Stomach smooth muscle (tissue), 2 donors: ENCODE measurements at regions not wholly inside any gene's neighbourhood (a gene's known extent, or its start where the extent isn't known, plus 50 kb on each side); places are given as distances from the start of the nearest gene placed in this dataset.
"Not testable (repeated sequence)": the region's sequence is repeated elsewhere in the genome, so short reads cannot be mapped to it uniquely, and the experiment has no call there.

Experiments
- H3K27ac ChIP-seq: one replicate; pipeline ENCODE4 v1.7.0; 2013; ENCODE audit warnings: mild to moderate bottlenecking, low read length, inconsistent platforms
- H3K27me3 ChIP-seq, 2 donors: one replicate each; pipeline ENCODE4 v1.7.0; 2013; ENCODE audit warnings: low read length in 2 of 2; ENCODE audit not compliant: insufficient read depth in 2 of 2, control insufficient read depth in 1 of 2
- H3K36me3 ChIP-seq, 2 donors: one replicate each; pipeline ENCODE4 v1.7.0; 2013; ENCODE audit warnings: low read length in 2 of 2; ENCODE audit not compliant: control insufficient read depth in 2 of 2, insufficient read depth in 2 of 2
- H3K4me1 ChIP-seq: one replicate; pipeline ENCODE4 v1.7.0; 2013; ENCODE audit warnings: low read length; ENCODE audit not compliant: control insufficient read depth, insufficient read depth
- H3K4me3 ChIP-seq, 2 donors: one replicate each; pipeline ENCODE4 v1.7.0; 2013; ENCODE audit warnings: low read length in 2 of 2
- H3K9ac ChIP-seq, 2 donors: one replicate each; pipeline ENCODE4 v1.7.0; 2013; ENCODE audit warnings: low read length in 2 of 2, mild to moderate bottlenecking in 1 of 2
- H3K9me3 ChIP-seq, 2 donors: one replicate each; pipeline ENCODE4 v1.7.0; 2013; ENCODE audit warnings: low read length in 2 of 2; ENCODE audit not compliant: control insufficient read depth in 2 of 2
- donor health status: healthy.
- donor health status: Pancreatic carcinoma.

GRCh38 chr7:81264116-81264515 is 345.3 kb upstream of the SEMA3C start:
- Histone ChIP-seq H3K4me3 (no peak overlapping the region), H3K9me3 (peaks cover 4% of the 10 kb centered on the region in 2 donors), H3K36me3 (no peaks in the 10 kb centered on the region), H3K27me3 (no peaks in the 10 kb centered on the region), H3K9ac (no peak overlapping the region), H3K27ac (no peak overlapping the region), H3K4me1 (peaks cover 3% of the 10 kb centered on the region)

DNA sequence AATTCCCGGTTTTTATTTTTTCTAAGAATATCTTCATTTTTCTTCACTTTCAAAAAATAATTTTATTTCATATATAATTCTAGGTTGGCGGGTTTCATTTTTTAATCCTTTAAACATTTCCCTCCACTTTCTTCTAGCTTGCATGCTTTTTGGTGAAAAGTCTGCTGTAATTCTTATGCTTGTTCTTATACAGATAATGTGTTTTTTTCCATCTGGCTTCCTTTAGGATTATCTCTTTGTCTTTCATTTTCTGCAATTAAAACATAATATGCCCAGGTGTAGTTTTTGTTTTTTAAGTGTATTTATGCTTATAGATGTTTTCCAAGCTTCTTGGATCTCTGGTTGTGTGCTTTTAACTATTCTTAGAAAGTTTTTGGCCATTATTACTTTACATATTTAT is 341.3 kb upstream of the SEMA3C start:
- H3K4me3 ChIP-seq, result no peak overlapping the region
- H3K27me3 ChIP-seq, result no peaks in the 10 kb centered on the region
- H3K4me1 ChIP-seq, result no peaks in the 10 kb centered on the region
- H3K36me3 ChIP-seq, result no peaks in the 10 kb centered on the region
- no peak overlapping the region for H3K9ac ChIP-seq
- H3K27ac ChIP-seq, result no peak overlapping the region
- peaks cover 4% of the 10 kb centered on the region in 2 donors for H3K9me3 ChIP-seq

- Histone ChIP-seq H3K36me3 (no peaks in the 10 kb centered on the region), H3K9me3 (no peaks in the 10 kb centered on the region), H3K9ac (no peak overlapping the region), H3K27me3 (no peaks in the 10 kb centered on the region), H3K4me3 (no peak overlapping the region), H3K4me1 (no peaks in the 10 kb centered on the region), H3K27ac (no peak overlapping the region)
Observed at GRCh38 chr7:81256991-81257390, 338.1 kb upstream of the SEMA3C start.

- no peaks in the 10 kb centered on the region for H3K27me3 ChIP-seq
- no peaks in the 10 kb centered on the region for H3K36me3 ChIP-seq
- no peak overlapping the region for H3K9ac ChIP-seq
- H3K27ac ChIP-seq, result no peak overlapping the region
- no peak overlapping the region for H3K4me3 ChIP-seq
- no peaks in the 10 kb centered on the region for H3K4me1 ChIP-seq
- H3K9me3 ChIP-seq, result no peaks in the 10 kb centered on the region
Observed at GRCh38 chr7:81248420-81248819, 329.6 kb upstream of the SEMA3C start.

- H3K27ac ChIP-seq, H3K4me1 ChIP-seq, H3K9ac ChIP-seq, H3K4me3 ChIP-seq, H3K9me3 ChIP-seq, H3K27me3 ChIP-seq, H3K36me3 ChIP-seq: not testable (repeated sequence)
Observed at GRCh38 chr7:81247364-81247763, 328.5 kb upstream of the SEMA3C start.

GRCh38 chr7:81245353-81245752 is 326.5 kb upstream of the SEMA3C start:
- Histone ChIP-seq H3K9me3 (no peaks in the 10 kb centered on the region), H3K4me1 (no peaks in the 10 kb centered on the region), H3K9ac (no peak overlapping the region), H3K4me3 (no peak overlapping the region), H3K27me3 (no peaks in the 10 kb centered on the region), H3K27ac (no peak overlapping the region), H3K36me3 (no peaks in the 10 kb centered on the region)

DNA sequence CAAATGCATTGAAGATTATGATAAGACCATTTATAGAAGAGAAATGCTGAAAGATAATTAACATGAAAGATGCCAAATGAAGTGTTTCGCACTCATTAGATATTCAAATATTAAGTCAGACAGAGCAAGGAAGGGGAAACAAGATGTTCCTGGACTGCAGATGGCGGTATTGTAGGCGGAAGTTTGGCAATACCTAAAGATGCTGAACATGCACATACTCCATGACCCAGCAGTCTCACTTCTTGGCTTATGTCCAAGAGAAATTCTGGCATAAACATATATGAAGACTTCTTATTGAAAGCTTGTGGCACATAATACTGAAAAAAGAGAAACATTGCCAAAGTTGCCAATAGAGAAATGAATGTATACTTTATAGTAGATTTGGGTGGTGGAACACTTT is 325.4 kb upstream of the SEMA3C start:
- H3K27me3 ChIP-seq, result no peaks in the 10 kb centered on the region
- H3K4me3 ChIP-seq, result no peak overlapping the region
- no peaks in the 10 kb centered on the region for H3K4me1 ChIP-seq
- H3K9ac ChIP-seq, result no peak overlapping the region
- H3K27ac ChIP-seq, result no peak overlapping the region
- no peaks in the 10 kb centered on the region for H3K9me3 ChIP-seq
- no peaks in the 10 kb centered on the region for H3K36me3 ChIP-seq

- H3K9me3 ChIP-seq, result no peaks in the 10 kb centered on the region
Observed at GRCh38 chr7:81236560-81236959, 317.7 kb upstream of the SEMA3C start.

GRCh38 chr7:81235997-81236396 is 317.1 kb upstream of the SEMA3C start:
- Histone ChIP-seq H3K36me3 (no peaks in the 10 kb centered on the region), H3K27ac (no peak overlapping the region), H3K4me3 (no peak overlapping the region), H3K4me1 (no peaks in the 10 kb centered on the region), H3K27me3 (no peaks in the 10 kb centered on the region), H3K9ac (no peak overlapping the region), H3K9me3 (no peaks in the 10 kb centered on the region)

More at GRCh38 chr7:81236560-81236959, 317.7 kb upstream of the SEMA3C start:
- Histone ChIP-seq H3K27me3 (no peaks in the 10 kb centered on the region), H3K9ac (no peak overlapping the region), H3K4me3 (no peak overlapping the region), H3K36me3 (no peaks in the 10 kb centered on the region), H3K27ac (no peak overlapping the region), H3K4me1 (no peaks in the 10 kb centered on the region)

- no peak overlapping the region for H3K4me3 ChIP-seq
- no peak overlapping the region for H3K9ac ChIP-seq
- no peaks in the 10 kb centered on the region for H3K4me1 ChIP-seq
- H3K27ac ChIP-seq, result no peak overlapping the region
- no peaks in the 10 kb centered on the region for H3K27me3 ChIP-seq
- no peaks in the 10 kb centered on the region for H3K9me3 ChIP-seq
- H3K36me3 ChIP-seq, result no peaks in the 10 kb centered on the region
Observed at GRCh38 chr7:81234896-81235295, 316.0 kb upstream of the SEMA3C start.

DNA sequence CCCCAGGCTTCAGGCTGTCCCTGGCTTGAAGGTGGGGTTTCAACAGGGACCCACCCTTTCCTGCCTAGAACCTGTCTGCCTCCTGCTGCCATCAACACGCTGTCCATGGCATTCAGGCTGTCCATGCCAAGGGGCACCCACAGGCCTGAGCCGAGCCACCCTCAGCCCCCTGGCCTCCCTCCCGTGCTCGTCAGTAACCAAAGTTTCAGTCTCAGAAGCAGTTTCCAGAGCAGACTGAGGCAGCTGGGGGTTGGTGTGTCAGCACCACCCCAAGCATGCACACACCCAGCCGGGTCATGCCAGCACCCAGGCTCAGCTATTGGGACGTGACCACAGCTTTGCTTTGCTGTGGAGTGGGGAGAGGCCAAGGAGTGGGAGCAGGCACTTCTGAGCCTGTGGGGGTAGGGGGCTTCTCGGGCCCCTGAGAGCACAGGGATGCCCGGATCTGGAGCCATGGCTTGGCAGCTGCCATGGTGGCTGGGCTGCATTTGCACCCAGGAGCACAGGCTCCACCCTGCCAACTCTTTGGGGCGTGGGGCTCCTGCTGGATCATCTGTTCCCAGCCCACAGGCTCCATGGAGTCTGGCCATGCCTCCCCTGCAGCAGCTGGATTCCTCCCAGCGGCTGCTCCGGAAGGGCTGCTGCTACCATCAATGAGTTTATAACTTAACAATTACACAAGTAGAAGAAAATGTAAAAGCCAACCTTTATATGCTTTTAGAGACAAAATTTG is 314.5 kb upstream of the SEMA3C start:
- Histone ChIP-seq H3K36me3 (no peaks in the 10 kb centered on the region), H3K27me3 (no peaks in the 10 kb centered on the region), H3K9me3 (no peaks in the 10 kb centered on the region), H3K4me3 (no peak overlapping the region), H3K4me1 (no peaks in the 10 kb centered on the region), H3K27ac (no peak overlapping the region), H3K9ac (no peak overlapping the region)
